Fibroblast of lung (primary cell): ENCODE measurements at regions not wholly inside any gene's neighbourhood (a gene's known extent, or its start where the extent isn't known, plus 50 kb on each side); places are given as distances from the start of the nearest gene placed in this dataset.

Source experiments
- EZH2 ChIP-seq: IDR thresholded peaks from 2 replicates; pipeline ENCODE4 v1.5.1; 2012; ENCODE audit warnings: low read length, control low read depth, mild to moderate bottlenecking; ENCODE audit errors: missing control alignments
- TF ChIP-seq, protein P1 (sequence below), 2 donors: IDR thresholded peaks in 1 of 2; conservative IDR thresholded peaks in 1 of 2; 1 replicate in 1 of 2; 2 replicates in 1 of 2; pipeline ENCODE4 v1.5.1; 2011 to 2012; ENCODE audit warnings: low read length in 2 of 2, control low read depth in 1 of 2, inconsistent platforms in 1 of 2, low read depth in 1 of 2, mild to moderate bottlenecking in 1 of 2

DNA sequence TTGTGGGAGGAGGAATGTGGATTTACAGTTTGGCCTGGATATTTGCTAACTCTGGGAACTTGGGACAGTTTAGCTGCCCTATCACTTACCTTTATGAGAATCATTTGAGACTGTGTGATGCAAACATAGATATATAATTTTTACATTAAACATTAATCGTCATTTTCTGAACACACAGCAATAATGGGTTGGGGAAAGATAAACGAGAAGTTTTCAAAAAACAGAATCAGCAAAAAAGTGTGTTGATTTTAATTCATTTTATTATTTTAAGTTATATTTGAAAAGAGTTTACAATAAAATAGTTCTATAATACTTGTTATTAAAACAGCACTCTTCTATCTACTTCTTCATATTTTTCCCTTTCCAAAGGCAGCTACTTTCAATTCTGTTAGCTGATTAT lies 813.3 kb downstream of the SLC4A3 start:
- TF ChIP-seq, protein P1, sequence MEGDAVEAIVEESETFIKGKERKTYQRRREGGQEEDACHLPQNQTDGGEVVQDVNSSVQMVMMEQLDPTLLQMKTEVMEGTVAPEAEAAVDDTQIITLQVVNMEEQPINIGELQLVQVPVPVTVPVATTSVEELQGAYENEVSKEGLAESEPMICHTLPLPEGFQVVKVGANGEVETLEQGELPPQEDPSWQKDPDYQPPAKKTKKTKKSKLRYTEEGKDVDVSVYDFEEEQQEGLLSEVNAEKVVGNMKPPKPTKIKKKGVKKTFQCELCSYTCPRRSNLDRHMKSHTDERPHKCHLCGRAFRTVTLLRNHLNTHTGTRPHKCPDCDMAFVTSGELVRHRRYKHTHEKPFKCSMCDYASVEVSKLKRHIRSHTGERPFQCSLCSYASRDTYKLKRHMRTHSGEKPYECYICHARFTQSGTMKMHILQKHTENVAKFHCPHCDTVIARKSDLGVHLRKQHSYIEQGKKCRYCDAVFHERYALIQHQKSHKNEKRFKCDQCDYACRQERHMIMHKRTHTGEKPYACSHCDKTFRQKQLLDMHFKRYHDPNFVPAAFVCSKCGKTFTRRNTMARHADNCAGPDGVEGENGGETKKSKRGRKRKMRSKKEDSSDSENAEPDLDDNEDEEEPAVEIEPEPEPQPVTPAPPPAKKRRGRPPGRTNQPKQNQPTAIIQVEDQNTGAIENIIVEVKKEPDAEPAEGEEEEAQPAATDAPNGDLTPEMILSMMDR (conservative IDR thresholded peaks at IDR 0.05 in 1 of 2, IDR thresholded peaks at IDR 0.05 in 1 of 2; ENCODE audit: low read depth in 1 of 2, low read length in 2 of 2) = no peak
- TF ChIP-seq EZH2 = no peak
